HG03520 (cell line): ENCODE measurements at regions not wholly inside any gene's neighbourhood (a gene's known extent, or its start where the extent isn't known, plus 50 kb on each side); places are given as distances from the start of the nearest gene placed in this dataset.

Experiments
- ATAC-seq: cut with Tn5 transposase; IDR thresholded peaks from one replicate; pipeline ENCODE4 v1.9.1; 2021; ENCODE audit warnings: mild to moderate bottlenecking, moderate library complexity; ENCODE audit not compliant: unreplicated experiment

GRCh38 chr3:118541796-118542195 lies 492.9 kb downstream of the IGSF11 start:
- no peak for ATAC-seq

- no peak for ATAC-seq
These were observed 490.8 kb downstream of the IGSF11 start for GRCh38 chr3:118543832-118544231.

GRCh38 chr3:118544458-118544857 lies 490.2 kb downstream of the IGSF11 start:
- ATAC-seq = no peak

- no peak for ATAC-seq
These were observed 486.2 kb downstream of the IGSF11 start for GRCh38 chr3:118548434-118548833.

GRCh38 chr3:118550122-118550521 lies 484.5 kb downstream of the IGSF11 start:
- no peak for ATAC-seq

GRCh38 chr3:118550556-118550955 lies 484.1 kb downstream of the IGSF11 start:
- ATAC-seq = no peak

- no peak for ATAC-seq
These were observed 480.4 kb downstream of the IGSF11 start for GRCh38 chr3:118554148-118554838.

GRCh38 chr3:118556983-118557382 lies 477.7 kb downstream of the IGSF11 start:
- ATAC-seq = no peak

- ATAC-seq = no peak
These were observed 477.1 kb downstream of the IGSF11 start for GRCh38 chr3:118557513-118557912.

- no peak for ATAC-seq
These were observed 475.4 kb downstream of the IGSF11 start for GRCh38 chr3:118559286-118559685.

GRCh38 chr3:118564800-118565199 lies 469.8 kb downstream of the IGSF11 start:
- ATAC-seq = no peak

- no peak for ATAC-seq
These were observed 460.7 kb downstream of the IGSF11 start for GRCh38 chr3:118573912-118574311.

- no peak for ATAC-seq
These were observed 457.4 kb downstream of the IGSF11 start for GRCh38 chr3:118577055-118577777.

GRCh38 chr3:118578559-118578958 lies 456.1 kb downstream of the IGSF11 start:
- ATAC-seq = no peak

GRCh38 chr3:118587037-118587741 lies 447.5 kb downstream of the IGSF11 start:
- no peak for ATAC-seq

GRCh38 chr3:118587847-118588246 lies 446.8 kb downstream of the IGSF11 start:
- ATAC-seq = no peak

- ATAC-seq = no peak
These were observed 441.4 kb downstream of the IGSF11 start for GRCh38 chr3:118593277-118593670.

GRCh38 chr3:118597184-118597583 lies 437.5 kb downstream of the IGSF11 start:
- ATAC-seq = no peak

GRCh38 chr3:118607915-118608820 lies 426.5 kb downstream of the IGSF11 start:
- no peak for ATAC-seq

GRCh38 chr3:118618247-118619040 lies 416.2 kb downstream of the IGSF11 start:
- no peak for ATAC-seq
